SHP77 (cell line): ENCODE measurements at regions not wholly inside any gene's neighbourhood (a gene's known extent, or its start where the extent isn't known, plus 50 kb on each side); places are given as distances from the start of the nearest gene placed in this dataset.

Source experiments
- DNase-seq, 2 experiments: peaks; one replicate each; lab custom pipeline; 2025; lab: John Stamatoyannopoulos, UW

DNA sequence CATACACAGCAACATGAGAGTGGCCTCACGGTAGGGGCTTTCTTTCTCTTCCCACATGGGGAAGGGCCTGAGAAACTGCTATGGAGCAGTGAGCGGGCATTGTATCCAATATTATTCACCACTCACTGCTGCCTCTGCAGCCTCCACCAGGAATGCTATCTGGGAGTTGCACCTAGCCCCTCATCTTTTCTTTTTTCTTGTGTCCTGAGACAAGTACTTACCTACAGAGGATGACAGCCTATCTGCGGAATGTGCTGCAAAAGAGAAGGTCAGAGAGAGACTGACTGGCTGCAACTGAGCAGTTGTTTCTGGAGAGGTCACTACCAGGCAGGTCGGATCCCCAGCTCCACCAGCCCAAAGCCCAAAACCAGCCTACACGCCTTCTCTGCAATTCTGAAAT lies 52.1 kb upstream of the HTATIP2 start:
- no peak for DNase-seq

DNA sequence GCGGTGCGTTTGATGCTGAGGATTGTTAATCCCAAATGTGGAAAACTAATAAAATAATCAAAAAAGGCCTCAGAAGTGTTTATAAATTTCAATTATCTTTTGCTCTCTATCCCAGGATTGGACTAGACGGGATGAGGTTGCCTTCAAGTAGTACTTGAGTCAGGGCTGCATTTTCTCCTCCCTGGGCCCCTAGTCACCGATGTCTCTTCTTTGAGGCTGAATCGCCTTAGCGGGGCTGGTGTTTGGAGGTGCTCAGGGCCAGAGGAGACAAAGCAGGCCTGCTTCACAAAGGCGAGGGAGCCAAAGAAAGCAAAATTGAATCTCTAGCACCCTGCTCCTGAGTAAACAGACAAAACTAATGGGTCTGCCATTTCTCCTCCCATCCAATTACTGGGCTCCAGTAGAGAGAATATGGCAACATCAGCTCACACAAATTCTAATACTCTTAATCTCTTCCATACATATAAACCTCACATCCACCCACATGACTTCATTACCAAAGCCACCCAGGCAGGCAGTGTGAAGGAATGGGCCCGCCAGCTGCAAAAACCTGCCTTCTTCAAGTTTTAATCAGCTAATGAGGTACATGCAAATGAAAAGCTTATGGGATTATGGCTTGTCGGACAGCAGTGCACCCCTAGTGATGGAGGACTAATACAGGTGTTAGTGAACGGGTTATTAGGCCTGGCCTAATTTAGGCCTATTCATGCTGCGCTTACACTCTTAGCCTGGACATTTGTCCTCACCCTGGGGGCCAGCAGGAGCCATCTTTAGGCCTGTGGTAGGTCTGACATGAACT lies 52.7 kb upstream of the HTATIP2 start:
- DNase-seq: peak; percentile 2 to 10

GRCh38 chr11:20310137-20310536 lies 53.4 kb upstream of the HTATIP2 start:
- peak; percentile 3 to 31 for DNase-seq

- no peak for DNase-seq
Measured at GRCh38 chr11:20309231-20310025, 54.1 kb upstream of the HTATIP2 start.

DNA sequence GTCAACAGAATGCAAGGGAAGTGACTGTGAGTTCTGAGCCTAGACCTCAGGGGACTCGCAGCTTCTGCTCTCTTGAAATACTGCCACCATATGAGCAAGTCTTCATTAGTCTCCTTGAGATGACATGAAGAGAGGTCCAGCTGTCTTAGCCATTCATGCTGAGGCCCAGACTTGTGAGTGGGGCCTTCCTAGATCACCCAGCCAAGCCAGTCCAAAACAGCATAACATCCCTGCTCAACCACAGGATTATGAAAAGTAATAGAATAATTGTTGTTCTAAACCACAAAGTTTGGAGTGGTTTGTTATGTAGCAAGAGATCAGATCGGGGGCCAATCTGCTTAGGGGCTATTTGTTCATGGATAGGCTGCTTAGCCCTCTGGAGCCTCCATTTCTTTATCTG lies 54.9 kb upstream of the HTATIP2 start:
- DNase-seq: no peak

DNA sequence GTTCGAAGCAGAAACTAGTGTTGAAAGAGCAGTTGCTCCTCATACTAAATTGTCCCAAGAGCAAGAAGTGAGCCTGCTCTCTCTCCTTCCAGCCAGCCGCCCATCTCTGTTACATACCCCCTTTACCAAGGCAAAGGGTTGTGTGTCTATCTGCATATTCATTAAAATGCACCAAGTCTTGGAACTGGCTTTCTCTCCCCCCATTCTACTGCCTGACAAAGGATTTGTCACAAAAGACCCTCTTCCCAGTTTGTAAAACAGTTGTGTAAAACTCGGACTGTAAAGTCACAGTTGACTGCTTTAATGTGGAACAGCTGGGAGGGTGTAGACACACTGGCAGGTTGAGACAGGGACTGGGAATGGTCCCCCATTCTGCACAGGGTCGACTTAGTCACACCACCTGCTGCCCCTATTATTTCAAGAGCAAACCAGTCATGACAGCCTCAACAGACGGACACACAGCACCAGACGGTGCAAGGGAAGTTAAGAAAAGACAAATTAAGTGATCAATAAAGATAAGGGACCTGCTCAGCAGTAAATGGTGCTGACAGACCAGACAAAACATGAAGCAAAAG lies 60.0 kb upstream of the HTATIP2 start:
- DNase-seq: no peak

DNA sequence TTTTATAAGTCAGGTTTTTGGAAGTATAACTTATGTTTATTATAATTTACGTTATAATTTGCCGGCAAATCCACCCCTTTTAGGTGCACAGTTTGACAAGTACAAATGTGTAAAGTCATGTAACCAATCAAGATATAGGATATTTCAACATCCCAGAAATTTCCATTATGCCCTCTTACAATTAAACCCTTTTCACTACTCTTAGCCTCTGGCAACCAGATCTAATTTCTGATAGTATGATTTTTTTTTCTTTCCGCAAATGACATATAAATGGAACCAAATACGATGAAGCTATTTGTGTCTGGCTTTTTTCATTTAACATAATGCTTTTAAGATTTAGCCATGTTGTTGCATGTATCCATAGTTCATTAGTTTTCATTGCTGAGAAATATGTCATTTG lies 69.5 kb upstream of the HTATIP2 start:
- no peak for DNase-seq

DNA sequence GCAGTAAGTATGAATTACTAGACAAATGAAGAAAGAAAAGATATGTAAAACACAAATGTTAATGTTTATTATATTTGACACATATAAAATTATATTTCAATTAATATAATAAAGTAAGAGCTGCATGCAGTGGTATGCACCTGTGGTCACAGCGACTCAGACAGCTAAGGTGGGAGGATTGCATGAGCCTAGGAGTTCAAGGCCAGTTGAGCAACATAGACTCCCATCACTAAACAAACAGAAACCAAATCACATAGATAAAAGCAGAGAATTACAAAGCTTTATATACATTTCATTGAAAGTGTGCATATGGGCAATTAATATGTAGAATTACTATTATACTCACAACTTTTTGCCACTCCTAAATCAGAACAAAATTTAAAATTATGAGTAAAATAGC lies 70.0 kb upstream of the HTATIP2 start:
- no peak for DNase-seq

DNA sequence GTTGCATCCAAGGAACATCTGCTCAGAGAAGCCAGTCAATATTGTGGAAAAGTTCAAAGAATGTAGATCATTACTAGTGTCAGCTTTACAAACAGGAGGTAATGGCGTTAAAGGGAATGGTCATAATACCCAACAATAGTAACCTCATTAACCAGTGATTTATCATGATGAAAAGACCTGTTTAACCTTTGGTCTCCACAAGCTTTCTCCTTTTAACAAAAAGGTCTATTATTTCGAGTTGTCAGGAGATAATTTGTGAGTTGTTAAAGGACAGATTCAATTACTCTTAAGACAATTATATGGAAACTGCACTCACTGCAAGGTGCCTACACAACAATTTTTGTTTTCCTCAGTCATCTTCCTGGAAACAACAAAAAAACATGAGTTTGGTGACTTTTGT lies 73.8 kb upstream of the HTATIP2 start:
- DNase-seq: no peak

GRCh38 chr11:20283475-20283874 lies 80.0 kb upstream of the HTATIP2 start:
- DNase-seq: no peak

GRCh38 chr11:20278727-20279126 lies 84.8 kb upstream of the HTATIP2 start:
- no peak for DNase-seq

DNA sequence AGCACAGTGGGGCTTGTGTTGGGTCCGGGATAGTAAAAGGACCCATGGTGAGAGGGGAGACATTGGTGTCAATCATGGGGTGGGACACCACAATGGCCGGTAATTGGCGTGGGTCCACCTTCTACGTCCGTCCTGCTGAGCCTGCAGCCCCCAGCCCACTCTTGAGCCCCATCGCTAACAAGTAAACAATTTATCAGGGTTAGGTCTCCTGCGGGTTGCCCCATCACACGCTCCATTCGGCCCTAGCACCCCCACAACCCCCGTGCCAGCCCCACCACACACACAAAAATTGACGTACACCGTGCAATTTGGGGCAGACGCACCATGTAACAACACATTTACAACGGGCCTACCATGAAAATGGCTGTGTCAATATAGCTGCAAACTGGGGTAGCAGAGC lies 86.5 kb upstream of the HTATIP2 start:
- DNase-seq: no peak

- DNase-seq: no peak
Measured at GRCh38 chr11:20275987-20276965, 87.2 kb upstream of the HTATIP2 start.

DNA sequence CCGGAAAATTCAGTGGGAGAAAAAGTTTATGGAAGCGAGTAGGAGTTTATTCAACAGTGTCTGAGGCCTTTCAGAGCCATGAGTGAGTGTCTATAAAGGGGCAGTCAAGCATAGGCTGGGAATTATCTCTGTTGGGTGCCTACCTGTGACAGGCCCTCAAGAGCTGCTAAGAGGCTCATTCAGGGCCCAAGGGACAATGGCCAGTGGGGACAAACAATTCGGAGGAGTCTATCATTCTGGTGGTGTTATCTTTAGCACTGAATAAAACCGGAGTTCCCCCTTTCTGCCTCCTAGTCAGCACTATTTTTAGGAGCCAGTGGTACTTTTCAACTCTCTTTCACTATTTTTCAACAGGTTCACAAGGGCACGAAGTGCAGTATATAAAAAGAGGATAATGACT lies 89.5 kb upstream of the HTATIP2 start:
- DNase-seq: no peak

DNA sequence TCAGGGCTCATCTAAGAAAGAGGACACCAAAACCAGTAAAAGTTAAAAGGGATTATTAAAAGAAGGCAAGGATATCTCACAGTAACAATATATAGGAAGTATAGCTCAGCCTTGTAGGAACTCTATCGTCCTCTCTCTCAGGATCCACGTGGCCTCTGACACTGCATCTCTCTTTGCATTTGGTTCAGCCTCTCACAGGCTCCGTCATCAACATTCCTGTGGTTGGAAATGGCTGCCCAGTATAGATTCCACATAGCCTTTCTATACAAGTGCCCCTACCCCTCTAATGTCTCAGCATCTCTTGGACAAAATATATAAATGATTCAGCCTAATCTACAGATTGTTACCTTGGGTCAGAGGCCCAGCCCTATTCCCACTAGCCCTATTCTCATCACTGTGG lies 101.3 kb upstream of the DBX1 start:
- DNase-seq: no peak

DNA sequence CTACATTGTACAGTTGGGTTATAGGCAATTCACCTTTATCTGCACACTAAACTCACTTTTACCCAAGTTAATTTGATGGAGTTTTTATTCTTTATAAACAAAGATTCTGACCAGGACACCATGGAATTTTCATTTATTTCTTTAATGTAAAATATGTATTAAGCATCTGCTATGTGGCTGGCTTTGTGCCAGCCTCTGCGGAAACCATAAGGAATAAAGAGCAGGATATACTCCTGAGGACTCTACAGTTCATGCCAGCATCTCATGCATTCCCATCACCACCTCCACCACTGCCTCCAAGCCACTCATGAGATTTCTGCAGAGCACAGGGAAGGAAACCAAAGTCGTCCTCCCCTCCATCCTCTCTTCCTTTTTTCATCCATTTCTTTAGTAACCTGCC lies 100.0 kb upstream of the DBX1 start:
- DNase-seq: no peak

DNA sequence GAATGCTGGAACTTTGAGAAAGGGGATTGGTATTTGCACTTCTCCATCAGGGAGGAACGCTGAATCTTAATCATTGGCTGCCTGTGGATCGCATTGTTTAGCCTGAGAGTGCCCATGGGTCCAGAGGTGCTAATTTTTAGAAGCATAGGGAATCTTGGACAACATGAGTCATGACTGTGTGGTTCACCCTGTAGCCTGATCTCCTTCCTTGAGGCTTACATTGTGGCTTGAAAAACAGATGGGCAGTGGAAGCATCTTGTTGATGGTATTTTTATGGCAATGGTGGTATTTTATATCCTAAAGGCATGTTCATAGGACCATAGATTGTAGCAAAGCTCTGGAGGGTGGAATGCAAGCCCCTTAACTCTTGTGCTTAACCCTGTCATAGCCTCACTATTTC lies 99.2 kb upstream of the DBX1 start:
- DNase-seq: no peak

GRCh38 chr11:20258376-20258895 lies 98.2 kb upstream of the DBX1 start:
- DNase-seq: no peak

GRCh38 chr11:20256925-20257324 lies 96.7 kb upstream of the DBX1 start:
- DNase-seq: no peak

GRCh38 chr11:20253796-20254195 lies 93.5 kb upstream of the DBX1 start:
- DNase-seq: no peak

DNA sequence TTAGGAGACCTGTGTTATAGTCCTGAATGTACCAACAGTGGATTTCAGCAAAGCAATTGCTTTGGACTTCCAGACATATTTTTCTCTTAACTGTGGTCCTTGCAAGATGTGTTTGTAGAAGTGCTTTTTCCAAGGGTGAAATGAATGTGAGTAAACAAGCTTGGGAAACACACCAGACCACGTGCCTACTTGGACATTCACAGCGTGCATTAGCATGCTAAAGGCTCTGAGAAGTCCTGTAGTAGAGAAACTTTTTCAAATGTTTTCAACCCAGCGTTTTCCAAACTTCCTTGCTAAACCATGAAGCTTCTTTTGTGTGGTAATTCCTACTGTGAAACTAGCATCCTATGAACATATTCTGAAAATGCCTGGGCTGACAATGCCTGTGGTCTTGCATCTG lies 91.2 kb upstream of the DBX1 start:
- DNase-seq: no peak
